Mesothelial cell of epicardium (in vitro differentiated cells): ENCODE measurements at regions not wholly inside any gene's neighbourhood (a gene's known extent, or its start where the extent isn't known, plus 50 kb on each side); places are given as distances from the start of the nearest gene placed in this dataset.

Experiments
- DNase-seq, 2 experiments: peaks; one replicate each; pipeline ENCODE4 v3.0.0; 2021; ENCODE audit warnings: low spot score in 2 of 2; ENCODE audit not compliant: unreplicated experiment in 2 of 2
- H3K27ac Mint-ChIP-seq: 2 replicates; pipeline ENCODE4 v1.8.0; 2021; ENCODE audit warnings: mixed read lengths
- H3K27me3 Mint-ChIP-seq: 2 replicates; pipeline ENCODE4 v1.8.0; 2021; ENCODE audit warnings: low read depth, mixed read lengths
- H3K36me3 Mint-ChIP-seq: 2 replicates; pipeline ENCODE4 v1.8.0; 2021; ENCODE audit warnings: mixed read lengths
- H3K4me1 Mint-ChIP-seq: 2 replicates; pipeline ENCODE4 v1.8.0; 2021; ENCODE audit warnings: mixed read lengths
- H3K4me3 Mint-ChIP-seq: 2 replicates; pipeline ENCODE4 v1.8.0; 2021; ENCODE audit warnings: mild to moderate bottlenecking, moderate library complexity, mixed read lengths
- H3K9me3 Mint-ChIP-seq: 2 replicates; pipeline ENCODE4 v1.8.0; 2021; ENCODE audit warnings: mixed read lengths
- TF ChIP-seq, protein P1 (sequence below): fragments of 200-600 bp; sonication (generic); IDR thresholded peaks from one replicate; pipeline ENCODE4 v1.5.0; 2021; ENCODE audit warnings: antibody characterized with exemption; ENCODE audit not compliant: unreplicated experiment

- TF ChIP-seq, protein P1, sequence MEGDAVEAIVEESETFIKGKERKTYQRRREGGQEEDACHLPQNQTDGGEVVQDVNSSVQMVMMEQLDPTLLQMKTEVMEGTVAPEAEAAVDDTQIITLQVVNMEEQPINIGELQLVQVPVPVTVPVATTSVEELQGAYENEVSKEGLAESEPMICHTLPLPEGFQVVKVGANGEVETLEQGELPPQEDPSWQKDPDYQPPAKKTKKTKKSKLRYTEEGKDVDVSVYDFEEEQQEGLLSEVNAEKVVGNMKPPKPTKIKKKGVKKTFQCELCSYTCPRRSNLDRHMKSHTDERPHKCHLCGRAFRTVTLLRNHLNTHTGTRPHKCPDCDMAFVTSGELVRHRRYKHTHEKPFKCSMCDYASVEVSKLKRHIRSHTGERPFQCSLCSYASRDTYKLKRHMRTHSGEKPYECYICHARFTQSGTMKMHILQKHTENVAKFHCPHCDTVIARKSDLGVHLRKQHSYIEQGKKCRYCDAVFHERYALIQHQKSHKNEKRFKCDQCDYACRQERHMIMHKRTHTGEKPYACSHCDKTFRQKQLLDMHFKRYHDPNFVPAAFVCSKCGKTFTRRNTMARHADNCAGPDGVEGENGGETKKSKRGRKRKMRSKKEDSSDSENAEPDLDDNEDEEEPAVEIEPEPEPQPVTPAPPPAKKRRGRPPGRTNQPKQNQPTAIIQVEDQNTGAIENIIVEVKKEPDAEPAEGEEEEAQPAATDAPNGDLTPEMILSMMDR, result no peak
- H3K4me3 Mint-ChIP-seq, result no peak overlapping the region
- H3K4me1 Mint-ChIP-seq, result peaks cover 12% of the 10 kb centered on the region
- peaks cover 43% of the 10 kb centered on the region for H3K9me3 Mint-ChIP-seq
- no peak overlapping the region for H3K27ac Mint-ChIP-seq
- H3K27me3 Mint-ChIP-seq, result no peaks in the 10 kb centered on the region
- peaks cover 16% of the 10 kb centered on the region for H3K36me3 Mint-ChIP-seq
- no peak for DNase-seq
Observed at GRCh38 chr3:95036526-95037021, 973.7 kb downstream of the NSUN3 start.

- no peak for DNase-seq
- H3K27me3 Mint-ChIP-seq, result no peaks in the 10 kb centered on the region
- TF ChIP-seq, protein P1, result no peak
- H3K36me3 Mint-ChIP-seq, result peaks cover 16% of the 10 kb centered on the region
- H3K4me3 Mint-ChIP-seq, result no peak overlapping the region
- H3K9me3 Mint-ChIP-seq, result peaks cover 40% of the 10 kb centered on the region
- peaks cover 12% of the 10 kb centered on the region for H3K4me1 Mint-ChIP-seq
- peak overlapping the region; percentile 38 for H3K27ac Mint-ChIP-seq
Observed at GRCh38 chr3:95037097-95037496, 974.2 kb downstream of the NSUN3 start.

DNA sequence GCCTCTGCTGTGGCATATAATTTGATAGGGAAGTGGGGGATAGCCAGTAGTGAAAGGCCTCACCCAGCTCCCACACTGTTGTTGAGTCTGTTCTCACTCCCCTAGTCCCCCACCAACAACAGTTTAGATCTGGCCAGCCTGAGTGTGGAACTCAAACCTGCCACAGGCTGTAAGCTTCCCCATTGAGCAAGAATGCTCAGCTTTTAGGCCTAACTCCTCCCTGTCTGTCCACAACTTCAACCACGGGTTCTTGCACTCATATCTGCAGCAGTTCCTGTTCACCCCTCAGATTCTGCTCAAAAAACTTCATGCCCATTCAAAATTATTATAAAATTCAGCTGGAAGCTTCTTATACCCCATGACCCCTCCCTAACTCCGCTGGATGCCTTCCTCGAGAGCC lies 975.1 kb downstream of the NSUN3 start:
- H3K27ac Mint-ChIP-seq, result no peak overlapping the region
- H3K9me3 Mint-ChIP-seq, result peaks cover 33% of the 10 kb centered on the region
- H3K4me1 Mint-ChIP-seq, result peaks cover 12% of the 10 kb centered on the region
- TF ChIP-seq, protein P1, result no peak
- no peak overlapping the region for H3K4me3 Mint-ChIP-seq
- H3K27me3 Mint-ChIP-seq, result no peaks in the 10 kb centered on the region
- H3K36me3 Mint-ChIP-seq, result peaks cover 16% of the 10 kb centered on the region
- no peak for DNase-seq

- TF ChIP-seq, protein P1, result no peak
- H3K4me3 Mint-ChIP-seq, result no peak overlapping the region
- no peaks in the 10 kb centered on the region for H3K36me3 Mint-ChIP-seq
- no peak overlapping the region for H3K27ac Mint-ChIP-seq
- peaks cover 2% of the 10 kb centered on the region for H3K4me1 Mint-ChIP-seq
- H3K9me3 Mint-ChIP-seq, result no peaks in the 10 kb centered on the region
- DNase-seq, result no peak
- H3K27me3 Mint-ChIP-seq, result no peaks in the 10 kb centered on the region
Observed at GRCh38 chr3:95044101-95044500, 981.2 kb downstream of the NSUN3 start.

DNA sequence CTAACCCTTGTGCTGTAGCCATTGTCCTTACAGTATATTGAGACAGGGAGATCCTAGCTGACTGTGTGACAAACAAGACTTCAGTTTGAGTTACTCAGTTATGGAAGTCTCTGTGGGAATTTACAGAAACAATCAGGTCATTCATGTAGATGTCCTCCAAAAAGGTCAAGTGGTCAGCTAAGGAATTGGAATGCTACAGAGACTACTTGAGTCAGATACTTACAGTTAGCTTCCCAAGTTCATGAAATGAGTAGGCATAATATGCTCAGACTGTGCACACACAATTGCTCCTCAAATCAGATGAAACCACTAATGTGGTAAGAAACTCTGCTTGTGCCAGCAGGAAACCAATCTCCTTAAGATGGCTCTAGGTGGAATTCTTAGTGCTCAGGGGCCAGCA lies 985.7 kb downstream of the NSUN3 start:
- TF ChIP-seq, protein P1, result no peak
- DNase-seq, result no peak
- Mint-ChIP-seq H3K9me3 (peaks cover 5% of the 10 kb centered on the region), H3K27ac (no peak overlapping the region), H3K4me3 (no peak overlapping the region), H3K27me3 (no peaks in the 10 kb centered on the region), H3K4me1 (no peaks in the 10 kb centered on the region), H3K36me3 (no peaks in the 10 kb centered on the region)

DNA sequence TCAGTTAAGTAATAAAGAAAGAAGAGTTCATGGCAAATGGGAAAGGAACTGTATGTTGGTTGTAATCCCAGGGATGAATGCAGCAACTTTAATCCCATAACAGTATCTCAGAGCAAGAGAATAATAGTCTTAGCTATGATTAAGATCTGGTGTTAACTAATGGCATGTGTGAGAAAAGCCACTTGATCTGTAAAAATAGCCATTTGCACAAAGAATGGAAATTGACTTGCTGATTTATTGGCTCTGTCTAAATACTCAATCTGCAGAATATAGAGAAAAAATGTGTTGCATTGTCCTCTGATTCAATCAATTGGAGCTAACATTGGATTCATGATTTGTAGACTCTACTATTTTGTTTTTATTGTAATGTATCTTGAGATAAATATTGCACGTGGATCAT lies 987.0 kb downstream of the NSUN3 start:
- H3K27me3 Mint-ChIP-seq, result no peaks in the 10 kb centered on the region

More for the DNA sequence above, 987.0 kb downstream of the NSUN3 start:
- peaks cover 11% of the 10 kb centered on the region for H3K9me3 Mint-ChIP-seq
- TF ChIP-seq, protein P1, result no peak
- no peak overlapping the region for H3K27ac Mint-ChIP-seq
- no peaks in the 10 kb centered on the region for H3K4me1 Mint-ChIP-seq
- H3K36me3 Mint-ChIP-seq, result no peaks in the 10 kb centered on the region
- H3K4me3 Mint-ChIP-seq, result no peak overlapping the region
- DNase-seq, result no peak
